ENCODE measurements at regions not wholly inside any gene's neighbourhood (a gene's known extent, or its start where the extent isn't known, plus 50 kb on each side); places are given as distances from the start of the nearest gene placed in this dataset.

GRCh38 chr4:133891011-133891410 lies 310.6 kb downstream of the PABPC4L start:
- Histone ChIP-seq H3K27me3 (replicated peaks; ENCODE audit: insufficient read depth, low read depth, low read length, poor library complexity) (no peaks in the 10 kb centered on the region), H3K36me3 (ENCODE audit: insufficient read depth, low read length, poor library complexity, severe bottlenecking) (no peaks in the 10 kb centered on the region), H3K4me1 (ENCODE audit: insufficient read depth, low read length, poor library complexity, severe bottlenecking) (no peaks in the 10 kb centered on the region), H3K27ac (ENCODE audit: low read depth, low read length, poor library complexity, severe bottlenecking) (no peak overlapping the region), H3K4me3 (ENCODE audit: low read depth, low read length, poor library complexity, severe bottlenecking) (no peak overlapping the region), H3K9me3 (ENCODE audit: low read depth, low read length, poor library complexity, severe bottlenecking) (no peaks in the 10 kb centered on the region)
- intact Hi-C loops (cut with micrococcal nuclease; ENCODE audit: unreplicated experiment) = no loop called here
- DNase-seq (ENCODE audit: low spot score) = peak; percentile 41
- ChIA-PET POLR2A (ENCODE audit: low non-redundant PET) (no interaction called here), CTCF (no interaction called here)
- TF ChIP-seq EZH2 (IDR thresholded peaks at IDR 0.05; ENCODE audit: borderline replicate concordance, low read depth, low read length, poor library complexity, severe bottlenecking) = no peak
- TF ChIP-seq, protein P1, sequence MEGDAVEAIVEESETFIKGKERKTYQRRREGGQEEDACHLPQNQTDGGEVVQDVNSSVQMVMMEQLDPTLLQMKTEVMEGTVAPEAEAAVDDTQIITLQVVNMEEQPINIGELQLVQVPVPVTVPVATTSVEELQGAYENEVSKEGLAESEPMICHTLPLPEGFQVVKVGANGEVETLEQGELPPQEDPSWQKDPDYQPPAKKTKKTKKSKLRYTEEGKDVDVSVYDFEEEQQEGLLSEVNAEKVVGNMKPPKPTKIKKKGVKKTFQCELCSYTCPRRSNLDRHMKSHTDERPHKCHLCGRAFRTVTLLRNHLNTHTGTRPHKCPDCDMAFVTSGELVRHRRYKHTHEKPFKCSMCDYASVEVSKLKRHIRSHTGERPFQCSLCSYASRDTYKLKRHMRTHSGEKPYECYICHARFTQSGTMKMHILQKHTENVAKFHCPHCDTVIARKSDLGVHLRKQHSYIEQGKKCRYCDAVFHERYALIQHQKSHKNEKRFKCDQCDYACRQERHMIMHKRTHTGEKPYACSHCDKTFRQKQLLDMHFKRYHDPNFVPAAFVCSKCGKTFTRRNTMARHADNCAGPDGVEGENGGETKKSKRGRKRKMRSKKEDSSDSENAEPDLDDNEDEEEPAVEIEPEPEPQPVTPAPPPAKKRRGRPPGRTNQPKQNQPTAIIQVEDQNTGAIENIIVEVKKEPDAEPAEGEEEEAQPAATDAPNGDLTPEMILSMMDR (conservative IDR thresholded peaks at IDR 0.05; ENCODE audit: low read depth, low read length) = no peak
- BruUV-seq (replicated peaks) = no TSS peak

DNA sequence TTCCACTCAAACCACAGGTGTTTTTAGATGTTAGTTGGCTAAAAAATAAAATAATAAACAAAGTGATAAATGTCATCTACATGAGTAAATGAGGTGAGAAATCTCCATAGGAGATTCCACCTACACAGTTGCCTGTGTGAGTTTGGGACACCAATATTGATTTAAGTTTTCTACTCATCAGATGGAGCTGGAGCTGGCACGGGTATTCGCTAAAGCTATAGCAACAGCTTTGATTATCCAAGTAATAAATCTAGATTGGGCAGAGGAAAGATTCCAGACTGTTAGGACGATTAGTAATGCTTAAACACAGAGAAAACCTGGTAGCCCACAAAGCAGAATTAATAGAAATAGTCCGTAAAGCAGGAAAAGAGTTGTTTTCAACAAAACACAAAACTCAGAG lies 313.9 kb downstream of the PABPC4L start:
- Histone ChIP-seq H3K4me1 (ENCODE audit: insufficient read depth, low read length, poor library complexity, severe bottlenecking) (no peaks in the 10 kb centered on the region), H3K27me3 (replicated peaks; ENCODE audit: insufficient read depth, low read depth, low read length, poor library complexity) (no peaks in the 10 kb centered on the region), H3K9me3 (ENCODE audit: low read depth, low read length, poor library complexity, severe bottlenecking) (no peaks in the 10 kb centered on the region), H3K36me3 (ENCODE audit: insufficient read depth, low read length, poor library complexity, severe bottlenecking) (no peaks in the 10 kb centered on the region), H3K27ac (ENCODE audit: low read depth, low read length, poor library complexity, severe bottlenecking) (no peak overlapping the region), H3K4me3 (ENCODE audit: low read depth, low read length, poor library complexity, severe bottlenecking) (no peak overlapping the region)
- TF ChIP-seq, protein P1 (conservative IDR thresholded peaks at IDR 0.05; ENCODE audit: low read depth, low read length) = no peak
- TF ChIP-seq EZH2 (IDR thresholded peaks at IDR 0.05; ENCODE audit: borderline replicate concordance, low read depth, low read length, poor library complexity, severe bottlenecking) = no peak
- intact Hi-C loops (cut with micrococcal nuclease; ENCODE audit: unreplicated experiment) = no loop called here
- BruUV-seq (replicated peaks) = no TSS peak
- no peak for DNase-seq (ENCODE audit: low spot score)
- ChIA-PET CTCF (no interaction called here), POLR2A (ENCODE audit: low non-redundant PET) (no interaction called here)

DNA sequence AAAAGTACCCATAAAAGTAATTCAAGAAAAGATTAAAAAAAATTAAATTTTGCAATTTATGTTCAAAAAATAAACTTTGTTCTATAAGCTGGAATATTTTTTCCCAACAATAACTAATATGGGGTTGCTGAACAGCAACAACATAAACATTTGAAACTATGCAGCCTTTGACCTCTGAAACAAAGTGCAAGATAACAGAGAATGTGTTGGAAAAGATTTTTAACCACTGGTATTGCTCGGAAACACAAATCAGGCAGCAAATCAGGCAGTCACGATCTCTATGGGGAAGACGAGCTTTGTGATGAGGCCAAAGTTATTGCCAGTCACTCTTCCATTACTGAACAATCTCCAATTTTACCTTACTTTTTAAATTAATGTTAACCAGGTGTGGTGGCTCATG lies 332.1 kb downstream of the PABPC4L start:
- Histone ChIP-seq H3K4me3 (ENCODE audit: low read depth, low read length, poor library complexity, severe bottlenecking) (no peak overlapping the region), H3K4me1 (ENCODE audit: insufficient read depth, low read length, poor library complexity, severe bottlenecking) (no peaks in the 10 kb centered on the region), H3K9me3 (ENCODE audit: low read depth, low read length, poor library complexity, severe bottlenecking) (no peaks in the 10 kb centered on the region), H3K27ac (ENCODE audit: low read depth, low read length, poor library complexity, severe bottlenecking) (no peak overlapping the region), H3K27me3 (replicated peaks; ENCODE audit: insufficient read depth, low read depth, low read length, poor library complexity) (no peaks in the 10 kb centered on the region), H3K36me3 (ENCODE audit: insufficient read depth, low read length, poor library complexity, severe bottlenecking) (no peaks in the 10 kb centered on the region)
- no peak for TF ChIP-seq EZH2 (IDR thresholded peaks at IDR 0.05; ENCODE audit: borderline replicate concordance, low read depth, low read length, poor library complexity, severe bottlenecking)
- CTCF ChIA-PET = no interaction called here
- no TSS peak for BruUV-seq (replicated peaks)
- POLR2A ChIA-PET (ENCODE audit: low non-redundant PET) = no interaction called here
- intact Hi-C loops (cut with micrococcal nuclease; ENCODE audit: unreplicated experiment) = no loop called here
- DNase-seq (ENCODE audit: low spot score) = no peak

DNA sequence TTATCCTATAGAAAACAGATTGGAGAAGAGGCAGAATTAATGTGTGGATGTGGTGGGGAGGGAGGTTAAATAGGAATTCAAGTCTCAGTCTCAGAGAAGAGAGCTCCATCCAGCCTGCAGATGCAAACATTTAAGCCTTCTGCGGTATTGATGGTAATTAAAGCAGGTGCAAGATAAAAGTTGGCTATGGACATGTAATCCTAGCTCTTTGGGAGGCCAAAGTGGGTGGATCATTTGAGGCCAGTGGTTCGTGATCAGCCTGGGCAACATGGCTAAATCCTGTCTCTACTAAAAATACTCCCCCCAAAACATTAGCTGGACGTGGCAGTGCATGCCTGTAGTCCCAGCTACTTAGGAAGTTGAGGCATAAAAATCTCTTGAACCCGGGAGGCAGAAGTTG lies 332.7 kb downstream of the PABPC4L start:
- no peak for DNase-seq (ENCODE audit: low spot score)
- no peak overlapping the region for H3K27ac ChIP-seq (ENCODE audit: low read depth, low read length, poor library complexity, severe bottlenecking)
- H3K4me3 ChIP-seq (ENCODE audit: low read depth, low read length, poor library complexity, severe bottlenecking) = no peak overlapping the region
- intact Hi-C loops (cut with micrococcal nuclease; ENCODE audit: unreplicated experiment) = no loop called here
- H3K9me3 ChIP-seq (ENCODE audit: low read depth, low read length, poor library complexity, severe bottlenecking) = no peaks in the 10 kb centered on the region
- no peaks in the 10 kb centered on the region for H3K4me1 ChIP-seq (ENCODE audit: insufficient read depth, low read length, poor library complexity, severe bottlenecking)
- ChIA-PET CTCF (no interaction called here), POLR2A (ENCODE audit: low non-redundant PET) (no interaction called here)
- H3K27me3 ChIP-seq (replicated peaks; ENCODE audit: insufficient read depth, low read depth, low read length, poor library complexity) = no peaks in the 10 kb centered on the region
- H3K36me3 ChIP-seq (ENCODE audit: insufficient read depth, low read length, poor library complexity, severe bottlenecking) = no peaks in the 10 kb centered on the region
- no TSS peak for BruUV-seq (replicated peaks)
- TF ChIP-seq, protein P1 (conservative IDR thresholded peaks at IDR 0.05; ENCODE audit: low read depth, low read length) = no peak
- TF ChIP-seq EZH2 (IDR thresholded peaks at IDR 0.05; ENCODE audit: borderline replicate concordance, low read depth, low read length, poor library complexity, severe bottlenecking) = no peak
